Right cardiac atrium (tissue), 5 donors: ENCODE measurements at regions not wholly inside any gene's neighbourhood (a gene's known extent, or its start where the extent isn't known, plus 50 kb on each side); places are given as distances from the start of the nearest gene placed in this dataset.
A peak's percentile ranks its signal among the peaks of the same experiment; 100 is the strongest.

ENCODE experiments used
- ATAC-seq, 2 donors: fragments of 200-7000 bp; cut with Tn5 transposase; one replicate each; pipeline versions ENCODE4 v1.8.0 to v1.9.1; 2020; ENCODE audit warnings: moderate library complexity in 2 of 2, mild to moderate bottlenecking in 1 of 2
- DNase-seq, 3 donors: peaks; one replicate each; pipeline ENCODE4 v3.0.0-alpha.2; 2020
- H3K27ac ChIP-seq: one replicate; pipeline ENCODE4 v1.5.1; 2013; ENCODE audit warnings: mild to moderate bottlenecking, low read length, control low read depth, moderate library complexity
- H3K27me3 ChIP-seq: one replicate; pipeline ENCODE4 v1.6.1; 2013; ENCODE audit not compliant: control insufficient read depth, insufficient read depth
- H3K4me1 ChIP-seq: one replicate; pipeline ENCODE4 v1.6.1; 2013; ENCODE audit warnings: low read length; ENCODE audit not compliant: control insufficient read depth, insufficient read depth
- H3K4me3 ChIP-seq: one replicate; pipeline ENCODE4 v1.5.1; 2013; ENCODE audit warnings: low read length, control low read depth
- H3K9me3 ChIP-seq: one replicate; pipeline ENCODE4 v1.6.1; 2013; ENCODE audit warnings: low read length; ENCODE audit not compliant: control insufficient read depth
- WGBS: extraction: QIAGEN DNeasy Blood & Tissue Kit; methylation state at CpG from one replicate; pipeline ENCODE4 v1.1.7; 2013; 5-methylcytosine and 5-hydroxymethylcytosine counted together
- intact Hi-C, 4 donors: fragments of 100-400 bp; cut with DNase I; formaldehyde crosslinking; loops; one replicate each; pipeline versions ENCODE4 v1.11.0 to v1.14.0; 2022 to 2023
- donor health status: healthy with polysubstance abuse.
- donor health status: DM: no; HTN: yes; CAD: no.
- donor health status: DM: no; HTN: no; CAD: no.
- donor health status: DM: no; HTN: yes; CAD: no; lungs with severe emphysema.
- donor health status: DM: yes; HTN: yes; CAD: no.

DNA sequence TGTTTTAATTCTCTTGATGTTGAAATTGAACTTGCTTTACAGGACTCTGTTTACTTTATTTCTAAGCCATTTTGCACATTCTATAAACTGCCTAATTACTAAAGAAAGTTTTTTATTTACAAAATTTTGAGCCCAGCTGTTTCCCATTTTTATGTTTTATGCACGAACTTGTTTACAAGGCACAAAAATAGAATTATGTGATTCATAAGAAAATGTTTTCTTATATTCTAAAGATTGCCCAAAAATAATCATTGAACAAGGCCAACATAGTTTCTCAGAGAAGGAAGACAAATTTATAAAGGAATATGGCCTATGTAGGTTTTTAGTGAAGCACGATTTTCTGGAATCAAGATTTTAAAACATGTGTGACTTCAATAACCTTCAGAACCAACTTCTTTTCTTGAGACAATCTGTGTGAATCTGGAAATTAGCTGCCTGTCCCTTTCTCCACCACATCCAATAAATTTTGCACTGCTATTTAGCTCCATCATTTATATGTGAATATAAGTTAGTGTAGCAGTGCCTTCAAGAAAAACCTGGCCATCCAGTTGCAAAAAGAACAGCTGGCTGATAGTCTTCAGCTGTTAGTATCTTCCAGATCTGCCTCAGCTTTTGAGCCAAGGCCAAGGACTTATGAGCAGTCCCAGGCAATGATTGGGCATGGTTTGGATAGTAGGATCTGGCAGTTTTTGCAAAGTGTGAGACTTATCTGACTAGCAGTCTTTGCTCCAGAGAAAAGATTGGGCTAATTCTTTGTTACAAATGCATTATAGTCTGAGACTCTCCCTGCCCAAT is 253.2 kb upstream of the COL3A1 start:
- intact Hi-C loops, result no loop called here
- Histone ChIP-seq H3K27me3 (no peaks in the 10 kb centered on the region), H3K4me3 (no peak overlapping the region), H3K4me1 (peaks cover 1% of the 10 kb centered on the region), H3K27ac (no peak overlapping the region), H3K9me3 (no peaks in the 10 kb centered on the region)
- no peak for ATAC-seq
- 74% methylated on average over 2 of the region's 2 CpGs for WGBS
- no peak for DNase-seq

DNA sequence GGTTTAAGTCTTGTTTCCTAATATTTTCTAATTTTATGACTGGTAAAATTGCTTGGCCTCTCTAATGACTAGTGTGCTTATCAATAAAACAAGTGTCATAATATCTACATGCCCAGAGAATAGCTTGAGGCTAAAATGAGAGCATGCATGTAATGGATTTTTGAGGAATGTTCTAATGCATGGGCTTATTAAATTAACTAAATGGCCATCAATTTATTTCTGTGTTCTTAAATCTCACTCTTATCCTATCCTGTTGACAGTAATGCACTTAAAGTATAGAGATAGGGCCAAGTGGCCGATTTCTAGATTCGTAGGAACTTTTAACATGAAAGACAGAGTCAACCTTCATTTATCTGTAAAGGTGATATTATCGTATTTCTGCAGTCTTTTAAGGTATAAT is 252.4 kb upstream of the COL3A1 start:
- peaks cover 1% of the 10 kb centered on the region for H3K4me1 ChIP-seq
- WGBS, result 57% methylated on average over 3 of the region's 3 CpGs
- DNase-seq (no peak), ATAC-seq (no peak)
- no peaks in the 10 kb centered on the region for H3K9me3 ChIP-seq
- H3K27me3 ChIP-seq, result no peaks in the 10 kb centered on the region
- intact Hi-C loops, result no loop called here
- no peak overlapping the region for H3K4me3 ChIP-seq
- H3K27ac ChIP-seq, result no peak overlapping the region

DNA sequence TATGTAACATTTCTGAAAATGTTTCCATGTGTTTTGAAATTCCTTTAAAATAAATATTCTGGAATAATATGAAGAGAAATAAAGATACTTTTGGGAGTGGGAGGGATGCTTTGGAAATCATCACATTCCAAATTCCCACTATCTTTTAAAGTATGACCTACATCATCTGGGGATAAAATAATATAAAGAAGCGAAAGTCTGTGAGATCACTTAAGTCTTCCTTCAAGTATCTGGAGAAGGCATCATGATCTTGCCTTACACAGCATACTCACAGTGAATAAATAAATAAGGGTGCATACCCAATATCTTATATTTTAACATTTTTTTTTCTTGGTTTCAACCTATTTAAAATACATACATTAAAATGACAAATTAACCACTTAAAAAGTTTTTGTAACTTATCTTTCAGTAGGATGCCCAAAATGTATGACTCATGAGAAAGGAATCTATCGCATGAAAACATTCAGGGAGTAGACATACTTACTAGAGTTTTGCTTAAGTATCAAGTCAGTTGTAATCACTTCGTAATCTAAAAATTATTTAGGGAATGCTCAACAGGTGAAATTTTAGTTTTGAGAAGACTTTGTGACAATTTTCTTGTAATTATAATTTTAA is 248.3 kb upstream of the COL3A1 start:
- no peaks in the 10 kb centered on the region for H3K9me3 ChIP-seq
- no peak for DNase-seq
- intact Hi-C loops, result no loop called here
- no peak overlapping the region for H3K4me3 ChIP-seq
- peaks cover 1% of the 10 kb centered on the region for H3K4me1 ChIP-seq
- WGBS, result 61% methylated on average over 3 of the region's 3 CpGs
- H3K27ac ChIP-seq, result no peak overlapping the region
- no peaks in the 10 kb centered on the region for H3K27me3 ChIP-seq
- ATAC-seq, result no peak

DNA sequence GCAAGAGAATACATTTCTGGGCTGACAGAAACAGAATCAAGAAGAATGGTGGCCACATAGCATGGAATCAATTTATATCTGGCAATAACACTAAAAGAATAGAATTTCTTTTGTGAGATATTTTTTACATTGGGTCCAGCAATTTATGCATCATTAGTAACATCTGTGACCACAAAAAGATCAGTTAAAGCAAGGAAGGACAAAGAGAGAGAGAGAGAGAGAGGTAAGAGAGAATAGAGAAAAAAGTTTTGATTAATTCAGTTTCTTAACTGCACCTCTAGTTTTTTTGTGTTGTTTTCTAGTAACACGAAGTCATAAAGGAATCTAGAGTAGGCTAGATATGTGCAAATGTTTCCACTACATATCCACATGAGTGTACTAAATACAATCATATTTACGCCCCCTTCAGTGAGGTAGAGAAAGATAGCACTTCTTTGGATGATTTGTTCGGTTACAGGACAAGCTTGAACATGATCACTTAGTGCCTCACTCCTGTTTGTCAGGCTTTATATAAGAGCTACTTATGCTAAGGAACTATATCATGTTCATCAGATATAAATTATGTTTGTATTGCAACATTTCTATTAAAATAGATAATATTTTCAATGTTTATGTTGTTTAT is 247.4 kb upstream of the COL3A1 start:
- no peak overlapping the region for H3K27ac ChIP-seq
- ATAC-seq (no peak), DNase-seq (no peak)
- no peaks in the 10 kb centered on the region for H3K9me3 ChIP-seq
- H3K27me3 ChIP-seq, result no peaks in the 10 kb centered on the region
- H3K4me1 ChIP-seq, result no peaks in the 10 kb centered on the region
- intact Hi-C loops, result no loop called here
- H3K4me3 ChIP-seq, result no peak overlapping the region
- 75% methylated on average over 3 of the region's 3 CpGs for WGBS

DNA sequence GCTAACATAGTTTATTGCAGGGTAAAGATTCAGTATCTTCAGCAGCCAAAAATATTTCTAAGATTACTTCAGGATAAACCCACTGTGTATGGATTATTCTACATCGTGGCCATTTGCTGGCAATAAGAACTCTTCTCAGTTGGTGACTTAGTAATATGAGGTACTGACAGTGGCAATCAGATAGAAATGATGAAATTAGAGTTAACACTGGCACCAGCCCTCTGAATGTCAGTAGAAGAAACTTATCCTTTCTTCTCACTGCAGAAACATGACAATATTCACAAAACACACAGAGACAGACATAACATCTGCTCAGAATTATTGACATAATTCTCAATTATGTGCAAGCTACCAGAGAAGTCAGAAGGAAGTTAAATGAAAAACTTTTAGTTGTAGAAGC is 246.3 kb upstream of the COL3A1 start:
- Histone ChIP-seq H3K27me3 (no peaks in the 10 kb centered on the region), H3K27ac (no peak overlapping the region), H3K4me3 (no peak overlapping the region), H3K4me1 (no peaks in the 10 kb centered on the region), H3K9me3 (no peaks in the 10 kb centered on the region)
- no peak for ATAC-seq
- DNase-seq, result no peak
- intact Hi-C loops, result no loop called here
- WGBS, result 30% methylated on average over 1 of the region's 1 CpG

DNA sequence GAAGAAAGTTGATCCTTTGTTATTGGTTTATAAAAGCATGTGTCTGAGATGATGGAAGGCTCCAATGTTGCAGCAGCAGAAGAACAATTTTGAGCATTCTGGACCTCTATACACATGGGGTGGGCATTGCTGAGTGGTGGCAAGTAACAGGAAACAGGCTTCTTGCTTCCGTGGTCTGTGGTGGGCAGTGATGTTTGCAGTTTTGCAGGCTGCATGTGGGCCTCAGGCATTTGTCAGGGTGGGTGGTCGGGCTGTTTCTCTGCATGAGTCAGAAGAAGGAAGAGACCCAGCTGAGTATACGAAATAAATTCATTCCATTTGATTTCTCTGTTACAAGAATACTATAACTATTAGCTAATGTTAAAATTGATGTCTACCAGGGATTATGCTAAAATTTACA is 239.5 kb upstream of the COL3A1 start:
- H3K4me1 ChIP-seq, result no peaks in the 10 kb centered on the region
- intact Hi-C loops, result no loop called here
- WGBS, result 50% methylated on average over 3 of the region's 3 CpGs
- DNase-seq (no peak), ATAC-seq (no peak)
- no peaks in the 10 kb centered on the region for H3K27me3 ChIP-seq
- H3K4me3 ChIP-seq, result no peak overlapping the region
- no peaks in the 10 kb centered on the region for H3K9me3 ChIP-seq
- H3K27ac ChIP-seq, result no peak overlapping the region

DNA sequence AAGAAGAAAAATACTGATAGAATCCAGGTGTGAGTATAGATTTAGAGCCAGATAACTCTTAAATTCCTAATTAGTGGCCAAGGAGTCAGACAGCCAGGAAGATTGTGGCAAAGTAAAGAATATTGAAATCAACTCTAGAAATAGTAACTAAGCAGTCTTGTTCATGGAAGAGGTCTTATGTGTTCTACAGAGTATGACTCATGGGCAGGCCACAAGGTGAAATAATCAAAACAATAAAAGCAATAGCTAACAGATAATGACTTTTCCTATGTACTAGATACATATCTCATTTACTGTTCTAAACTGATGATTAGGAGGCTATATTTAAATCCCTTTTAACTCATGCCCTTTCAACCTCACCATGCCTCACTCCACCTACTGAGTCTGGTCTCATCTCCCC is 227.4 kb upstream of the COL3A1 start:
- intact Hi-C loops, result no loop called here
- no peak overlapping the region for H3K27ac ChIP-seq

DNA sequence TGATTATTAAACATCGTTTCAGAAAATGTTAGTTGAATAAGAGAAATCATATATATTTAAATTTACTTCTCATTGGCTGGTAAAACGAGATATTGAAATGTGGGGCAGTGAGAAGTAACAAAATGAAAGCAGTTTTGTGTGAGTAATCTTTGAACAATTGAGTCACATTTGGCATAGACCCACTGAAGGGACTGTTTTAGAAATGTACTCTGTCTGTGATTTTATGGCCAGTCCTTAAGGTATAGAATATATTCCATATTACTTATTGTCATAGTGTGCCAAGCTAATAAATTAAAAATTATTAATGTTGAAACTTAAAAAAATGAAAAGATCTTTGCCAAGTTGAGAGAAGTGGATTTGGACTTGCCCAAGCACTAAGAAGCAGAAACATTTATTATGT is 222.4 kb upstream of the COL3A1 start:
- Histone ChIP-seq H3K27me3 (no peaks in the 10 kb centered on the region), H3K4me1 (no peaks in the 10 kb centered on the region), H3K9me3 (no peaks in the 10 kb centered on the region), H3K4me3 (no peak overlapping the region), H3K27ac (no peak overlapping the region)
- DNase-seq (no peak), ATAC-seq (no peak)
- intact Hi-C loops, result no loop called here
- WGBS, result 60% methylated on average over 2 of the region's 2 CpGs

More for the DNA sequence above, 227.4 kb upstream of the COL3A1 start:
- H3K4me3 ChIP-seq, result no peak overlapping the region
- DNase-seq (no peak), ATAC-seq (no peak)
- H3K9me3 ChIP-seq, result no peaks in the 10 kb centered on the region
- no peaks in the 10 kb centered on the region for H3K4me1 ChIP-seq
- no peaks in the 10 kb centered on the region for H3K27me3 ChIP-seq

DNA sequence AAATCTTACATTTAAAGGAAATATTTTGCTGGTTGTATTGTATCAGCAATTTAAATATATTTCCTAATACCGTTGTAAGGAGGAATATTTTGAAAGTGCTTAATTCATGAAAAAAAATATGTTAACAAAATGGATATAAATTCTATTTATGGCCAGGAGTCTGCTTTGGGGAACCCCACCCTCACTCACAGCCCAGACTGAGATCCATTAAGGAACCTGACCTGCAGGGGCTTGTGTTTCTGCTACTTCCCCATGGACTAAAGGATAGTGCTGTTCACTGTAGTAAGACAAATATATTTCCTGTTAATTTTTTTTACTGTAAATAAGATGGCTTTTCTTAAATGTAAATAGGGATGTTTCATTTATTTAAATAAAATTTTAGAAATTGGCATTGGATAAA is 221.9 kb upstream of the COL3A1 start:
- no peak for DNase-seq
- no peaks in the 10 kb centered on the region for H3K4me1 ChIP-seq
- 89% methylated on average over 1 of the region's 1 CpG for WGBS
- intact Hi-C loops, result no loop called here
- no peaks in the 10 kb centered on the region for H3K27me3 ChIP-seq
- no peak for ATAC-seq
- no peak overlapping the region for H3K27ac ChIP-seq
- no peaks in the 10 kb centered on the region for H3K9me3 ChIP-seq
- H3K4me3 ChIP-seq, result no peak overlapping the region

DNA sequence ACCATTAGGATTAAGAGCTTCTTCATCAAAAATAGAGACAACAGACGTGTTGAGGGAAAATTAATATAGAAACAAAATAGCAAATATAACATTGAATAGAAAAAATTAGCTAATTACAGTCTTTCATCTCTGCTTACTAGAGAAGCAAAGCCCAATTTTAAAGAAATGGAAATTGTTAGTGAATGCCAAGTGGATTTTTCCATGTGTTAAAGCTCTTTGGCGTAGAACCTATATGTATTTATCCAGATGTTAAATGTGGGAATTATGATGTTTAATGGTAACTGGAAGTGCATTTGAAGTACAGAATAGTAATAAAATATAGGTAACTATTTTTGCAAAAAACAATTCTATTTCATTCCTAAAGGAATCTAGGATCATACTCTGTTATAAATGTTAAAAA is 212.0 kb upstream of the COL3A1 start:
- no peak for ATAC-seq
- intact Hi-C loops, result no loop called here
- H3K27ac ChIP-seq, result no peak overlapping the region
- H3K9me3 ChIP-seq, result peaks cover 2% of the 10 kb centered on the region
- H3K4me1 ChIP-seq, result no peaks in the 10 kb centered on the region
- DNase-seq, result no peak
- no peaks in the 10 kb centered on the region for H3K27me3 ChIP-seq
- H3K4me3 ChIP-seq, result no peak overlapping the region
- 92% methylated on average over 2 of the region's 2 CpGs for WGBS

DNA sequence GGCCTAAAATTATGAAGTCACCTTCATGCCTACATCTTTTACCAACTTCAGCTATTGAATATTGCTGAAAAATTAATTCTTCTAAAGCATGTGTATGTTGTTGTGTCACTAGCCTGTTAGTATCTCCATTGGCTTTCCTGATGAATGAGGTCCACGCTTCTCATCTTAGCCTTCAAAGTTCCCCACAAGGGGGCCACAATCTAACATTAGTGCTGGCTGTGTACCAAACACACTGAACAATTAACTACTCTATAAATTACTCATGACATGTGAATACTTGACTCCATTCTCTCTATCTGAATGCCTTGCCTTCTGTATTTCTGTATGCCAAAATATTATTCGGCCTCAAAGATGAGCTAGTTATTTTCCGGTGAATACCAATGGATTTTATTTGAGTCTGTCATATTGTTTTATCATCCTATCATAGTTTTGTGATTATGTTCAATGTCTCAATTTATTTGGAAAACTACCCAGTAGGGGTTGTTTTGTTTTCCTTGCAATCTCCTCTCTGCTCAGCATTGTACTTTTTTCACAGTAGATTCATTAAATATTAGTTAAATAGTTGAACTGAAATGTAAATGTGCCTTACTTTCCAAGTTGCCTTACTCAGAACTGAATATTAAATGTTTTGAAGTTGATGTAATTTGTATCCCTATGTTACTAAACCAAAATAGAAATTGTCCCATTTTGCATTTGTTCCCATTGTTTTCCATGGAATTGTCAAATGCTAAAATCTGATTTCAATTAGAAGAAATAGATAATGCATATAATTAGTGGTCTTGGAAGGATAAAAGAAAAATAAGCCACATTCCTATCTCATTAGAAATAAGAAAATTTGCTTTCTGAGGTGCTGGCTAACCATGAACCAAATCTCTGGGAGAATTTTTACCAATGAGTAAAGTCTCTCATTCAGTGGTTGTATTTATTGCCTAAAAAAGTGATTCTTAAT is 208.4 kb upstream of the COL3A1 start:
- Histone ChIP-seq H3K9me3 (no peaks in the 10 kb centered on the region), H3K27me3 (no peaks in the 10 kb centered on the region), H3K4me1 (no peaks in the 10 kb centered on the region), H3K27ac (no peak overlapping the region), H3K4me3 (no peak overlapping the region)
- WGBS, result 47% methylated on average over 3 of the region's 3 CpGs
- ATAC-seq (peak in 1 of 2 donors; percentile 47), DNase-seq (no peak)
- intact Hi-C loops, result no loop called here
